ENCODE measurements at regions not wholly inside any gene's neighbourhood (a gene's known extent, or its start where the extent isn't known, plus 50 kb on each side); places are given as distances from the start of the nearest gene placed in this dataset.

DNA sequence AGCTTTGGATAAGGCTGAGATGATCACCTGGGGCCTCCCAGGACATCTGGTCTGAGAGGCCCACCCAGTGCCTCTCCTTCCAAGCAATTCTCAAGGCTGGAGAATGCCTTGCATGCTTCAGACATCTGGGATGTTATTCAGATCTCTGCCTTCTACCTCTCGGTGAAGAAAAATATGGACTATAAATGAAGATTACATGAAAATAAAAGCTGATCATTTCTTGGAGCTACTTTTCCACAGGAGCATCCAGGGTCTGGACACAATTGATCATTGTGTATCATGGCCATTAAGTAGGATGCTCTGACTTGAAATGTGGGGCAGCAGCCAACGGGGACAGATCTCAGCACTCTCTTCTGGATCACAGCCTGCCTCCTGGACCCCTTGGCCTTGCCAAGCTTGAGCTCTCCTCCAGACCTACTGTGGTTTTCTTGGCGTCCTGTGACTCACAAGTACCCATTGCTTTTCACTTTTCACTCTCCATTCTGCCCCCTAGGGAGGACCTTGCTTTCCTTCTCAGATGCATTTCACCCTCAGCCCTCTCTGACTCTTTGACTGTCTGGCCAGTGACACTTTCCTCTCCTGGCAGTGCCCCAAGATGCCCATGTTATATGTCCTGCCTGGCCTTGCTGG lies 203.1 kb downstream of the INSIG2 start:
- TF ChIP-seq, protein P1, sequence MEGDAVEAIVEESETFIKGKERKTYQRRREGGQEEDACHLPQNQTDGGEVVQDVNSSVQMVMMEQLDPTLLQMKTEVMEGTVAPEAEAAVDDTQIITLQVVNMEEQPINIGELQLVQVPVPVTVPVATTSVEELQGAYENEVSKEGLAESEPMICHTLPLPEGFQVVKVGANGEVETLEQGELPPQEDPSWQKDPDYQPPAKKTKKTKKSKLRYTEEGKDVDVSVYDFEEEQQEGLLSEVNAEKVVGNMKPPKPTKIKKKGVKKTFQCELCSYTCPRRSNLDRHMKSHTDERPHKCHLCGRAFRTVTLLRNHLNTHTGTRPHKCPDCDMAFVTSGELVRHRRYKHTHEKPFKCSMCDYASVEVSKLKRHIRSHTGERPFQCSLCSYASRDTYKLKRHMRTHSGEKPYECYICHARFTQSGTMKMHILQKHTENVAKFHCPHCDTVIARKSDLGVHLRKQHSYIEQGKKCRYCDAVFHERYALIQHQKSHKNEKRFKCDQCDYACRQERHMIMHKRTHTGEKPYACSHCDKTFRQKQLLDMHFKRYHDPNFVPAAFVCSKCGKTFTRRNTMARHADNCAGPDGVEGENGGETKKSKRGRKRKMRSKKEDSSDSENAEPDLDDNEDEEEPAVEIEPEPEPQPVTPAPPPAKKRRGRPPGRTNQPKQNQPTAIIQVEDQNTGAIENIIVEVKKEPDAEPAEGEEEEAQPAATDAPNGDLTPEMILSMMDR (conservative IDR thresholded peaks at IDR 0.05) = no peak
- TF ChIP-seq ZFX (IDR thresholded peaks at IDR 0.05) = no peak
